DMS153 treated with DMSO at 0.1 percent for 48 hours (cell line): ENCODE measurements at regions not wholly inside any gene's neighbourhood (a gene's known extent, or its start where the extent isn't known, plus 50 kb on each side); places are given as distances from the start of the nearest gene placed in this dataset.

Source experiments
- DNase-seq: peaks from one replicate; lab custom pipeline; 2025; ENCODE audit not compliant: unreplicated experiment; lab: John Stamatoyannopoulos, UW

- no peak for DNase-seq
Measured at GRCh38 chr7:340979-341694, 51.2 kb downstream of the FOXL3 start.

- no peak for DNase-seq
Measured at GRCh38 chr7:341841-342638, 52.1 kb downstream of the FOXL3 start.

GRCh38 chr7:342681-343216 lies 52.8 kb downstream of the FOXL3 start:
- DNase-seq, result no peak

- no peak for DNase-seq
Measured at GRCh38 chr7:343227-343822, 53.4 kb downstream of the FOXL3 start.

GRCh38 chr7:343864-344607 lies 54.1 kb downstream of the FOXL3 start:
- DNase-seq, result no peak

GRCh38 chr7:344608-344994 lies 54.6 kb downstream of the FOXL3 start:
- DNase-seq, result no peak

GRCh38 chr7:346116-346898 lies 56.3 kb downstream of the FOXL3 start:
- no peak for DNase-seq

GRCh38 chr7:347001-347590 lies 57.1 kb downstream of the FOXL3 start:
- DNase-seq, result no peak

GRCh38 chr7:347644-348479 lies 57.9 kb downstream of the FOXL3 start:
- no peak for DNase-seq

GRCh38 chr7:348480-348844 lies 58.5 kb downstream of the FOXL3 start:
- no peak for DNase-seq

GRCh38 chr7:348962-349743 lies 59.2 kb downstream of the FOXL3 start:
- DNase-seq, result no peak

- no peak for DNase-seq
Measured at GRCh38 chr7:351256-351655, 61.3 kb downstream of the FOXL3 start.

- DNase-seq, result no peak
Measured at GRCh38 chr7:351681-352480, 61.9 kb downstream of the FOXL3 start.

- DNase-seq, result no peak
Measured at GRCh38 chr7:353746-354325, 63.9 kb downstream of the FOXL3 start.

- DNase-seq, result no peak
Measured at GRCh38 chr7:354597-355470, 64.9 kb downstream of the FOXL3 start.

GRCh38 chr7:355568-355967 lies 65.6 kb downstream of the FOXL3 start:
- no peak for DNase-seq
